Ecto neural progenitor cell (in vitro differentiated cells): ENCODE measurements at regions not wholly inside any gene's neighbourhood (a gene's known extent, or its start where the extent isn't known, plus 50 kb on each side); places are given as distances from the start of the nearest gene placed in this dataset.

Experiments used
- DNase-seq: peaks from one replicate; pipeline ENCODE4 v3.0.0-alpha.2; 2018; ENCODE audit warnings: low spot score

GRCh38 chr3:124407260-124407659, 323.0 kb upstream of the UMPS start:
- DNase-seq, result no peak

DNA sequence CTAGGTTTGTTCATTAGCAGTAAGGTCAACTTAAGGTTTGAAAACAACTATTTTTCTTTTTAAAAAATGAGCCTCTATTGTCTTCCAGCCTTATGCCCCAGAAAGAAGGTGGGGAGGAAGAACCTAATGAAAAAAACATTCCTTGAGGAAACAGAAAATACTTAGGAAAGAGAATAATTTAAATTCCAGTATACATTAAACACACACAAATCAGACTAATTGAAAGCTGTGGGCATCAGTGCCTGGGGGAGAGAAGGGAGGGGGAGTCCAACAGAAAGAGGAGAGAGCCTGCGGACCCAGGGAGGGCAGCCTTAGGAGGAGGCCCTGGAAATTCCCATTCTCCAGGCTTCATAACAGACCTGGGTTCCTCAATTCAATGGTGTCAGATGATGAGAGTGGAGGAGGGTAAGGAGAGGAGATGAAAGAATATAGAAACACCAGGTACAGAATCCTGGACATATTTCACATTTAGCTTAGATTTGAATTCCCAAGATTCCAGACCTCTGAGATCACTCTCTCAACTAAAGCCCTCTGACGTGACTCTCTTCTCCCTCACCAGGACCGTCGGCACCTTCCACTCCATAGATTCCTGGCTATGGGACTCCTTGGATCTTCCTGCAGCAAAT, 320.5 kb upstream of the UMPS start:
- no peak for DNase-seq

DNA sequence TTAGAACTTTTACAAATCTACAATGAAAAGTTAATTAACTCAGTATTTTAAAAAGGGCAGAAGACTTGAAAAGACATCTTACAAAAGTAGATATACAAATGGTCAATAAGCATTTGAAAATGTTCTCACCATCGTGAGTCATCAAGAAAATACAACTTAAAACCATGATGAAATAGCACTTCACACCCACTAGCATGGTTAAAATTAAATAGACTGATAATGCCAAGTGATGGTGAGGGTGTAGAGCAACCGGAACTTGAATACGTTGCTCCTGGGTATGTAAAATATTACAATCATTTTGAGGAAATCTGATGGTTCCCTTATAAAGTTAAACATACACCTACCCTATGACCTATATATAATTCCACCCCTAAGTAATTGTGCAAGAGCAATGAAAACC, 319.8 kb upstream of the UMPS start:
- no peak for DNase-seq

GRCh38 chr3:124411728-124412127, 318.5 kb upstream of the UMPS start:
- DNase-seq, result no peak

DNA sequence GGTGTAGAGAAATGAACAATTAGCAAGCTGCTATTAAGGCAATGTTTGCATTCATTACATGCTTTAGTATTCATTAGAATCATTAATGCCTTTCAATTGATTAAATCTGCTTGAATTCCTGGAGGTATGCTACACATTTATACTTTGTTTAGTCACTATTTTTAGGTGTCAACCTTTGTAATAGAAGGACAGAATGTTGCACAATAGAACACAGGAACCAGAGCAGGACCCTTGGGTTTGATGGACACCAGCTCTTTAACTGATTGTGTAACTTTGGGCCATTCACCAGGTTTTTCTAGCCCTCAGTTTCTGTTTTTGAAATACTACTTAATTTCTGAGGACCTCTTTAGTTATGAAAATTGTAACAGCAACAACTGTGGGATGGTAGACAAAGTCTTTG, 317.6 kb upstream of the UMPS start:
- DNase-seq, result no peak

GRCh38 chr3:124413393-124413792, 316.9 kb upstream of the UMPS start:
- no peak for DNase-seq

GRCh38 chr3:124413989-124414598, 316.2 kb upstream of the UMPS start:
- no peak for DNase-seq

GRCh38 chr3:124415446-124415960, 314.7 kb upstream of the UMPS start:
- no peak for DNase-seq

GRCh38 chr3:124419303-124419702, 310.9 kb upstream of the UMPS start:
- DNase-seq, result no peak

GRCh38 chr3:124420392-124420791, 309.9 kb upstream of the UMPS start:
- DNase-seq, result no peak

GRCh38 chr3:124422805-124423204, 307.4 kb upstream of the UMPS start:
- DNase-seq, result no peak

GRCh38 chr3:124424396-124424795, 305.9 kb upstream of the UMPS start:
- DNase-seq, result no peak

DNA sequence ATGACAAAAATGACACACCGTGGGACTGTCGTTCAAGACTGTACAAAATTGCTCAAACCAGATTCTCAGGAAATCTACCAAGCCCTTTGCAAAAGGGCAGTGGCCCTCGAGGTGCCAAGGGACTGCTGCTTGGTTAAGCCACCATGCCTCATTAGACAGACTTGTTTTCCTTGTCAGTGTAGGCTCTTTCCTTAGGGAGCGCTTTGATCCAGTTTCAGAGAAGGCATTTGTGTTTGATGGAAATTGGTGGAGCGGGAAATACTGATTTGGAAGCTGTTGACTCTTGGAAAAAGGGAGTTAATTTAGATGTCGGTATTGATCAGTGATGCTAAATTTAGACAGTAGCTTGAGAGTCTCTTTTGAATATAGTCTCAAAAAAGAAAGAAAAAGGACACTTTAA, 304.3 kb upstream of the UMPS start:
- no peak for DNase-seq

DNA sequence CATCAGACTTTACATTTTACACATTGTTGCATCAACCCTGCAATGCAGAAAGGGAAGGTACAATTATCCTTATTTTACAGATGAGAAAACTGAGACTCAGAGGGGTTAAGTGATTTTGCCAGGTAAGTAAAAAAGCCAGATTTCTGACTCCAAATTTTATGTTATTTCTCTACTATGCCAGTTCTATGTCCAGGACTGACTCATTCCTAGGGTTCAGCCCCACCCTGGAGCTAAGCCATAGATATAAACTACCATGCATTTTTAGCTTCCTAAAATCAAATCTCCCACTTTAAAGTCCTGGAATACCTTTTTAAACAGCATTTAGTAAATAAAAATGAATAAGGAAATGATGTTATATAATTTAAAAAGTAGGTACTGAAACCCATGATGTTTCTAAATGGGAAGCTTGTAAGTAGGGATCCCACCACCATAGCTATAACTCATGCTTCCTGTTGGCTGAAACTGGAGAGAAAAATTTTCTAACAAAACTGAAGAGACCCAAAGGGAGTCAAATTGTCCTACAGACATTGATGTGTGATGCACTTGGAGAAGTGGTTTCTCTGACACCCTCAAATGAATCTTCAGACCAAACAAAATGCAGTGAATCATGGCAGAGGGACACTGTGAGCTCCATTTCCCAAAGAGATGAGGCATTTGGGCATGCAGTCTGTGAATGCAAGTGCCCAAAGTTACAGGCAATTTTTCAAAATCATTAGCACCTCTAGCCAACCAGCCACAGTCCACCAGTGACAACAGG, 301.7 kb upstream of the UMPS start:
- DNase-seq, result no peak

- DNase-seq, result no peak
These were observed 301.0 kb upstream of the UMPS start for GRCh38 chr3:124429129-124429815.

GRCh38 chr3:124431331-124431994, 298.8 kb upstream of the UMPS start:
- no peak for DNase-seq

DNA sequence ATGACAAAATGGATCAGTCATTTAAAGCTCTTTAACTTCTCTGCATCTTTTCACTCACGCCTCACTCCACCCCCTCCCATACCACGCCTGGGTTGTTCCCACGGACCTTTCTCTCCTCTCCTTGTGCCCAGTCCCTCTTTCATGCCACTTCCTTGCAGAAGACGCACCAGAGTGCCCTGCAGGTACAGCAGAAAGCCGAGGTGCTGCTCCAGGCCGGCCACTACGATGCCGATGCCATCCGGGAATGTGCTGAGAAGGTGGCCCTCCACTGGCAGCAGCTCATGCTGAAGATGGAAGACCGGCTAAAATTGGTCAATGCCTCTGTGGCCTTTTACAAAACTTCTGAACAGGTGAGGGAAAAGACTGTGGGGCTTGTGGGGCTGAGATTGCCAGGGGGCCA, 296.1 kb upstream of the UMPS start:
- no peak for DNase-seq

GRCh38 chr3:124435467-124435866, 294.8 kb upstream of the UMPS start:
- DNase-seq, result no peak

DNA sequence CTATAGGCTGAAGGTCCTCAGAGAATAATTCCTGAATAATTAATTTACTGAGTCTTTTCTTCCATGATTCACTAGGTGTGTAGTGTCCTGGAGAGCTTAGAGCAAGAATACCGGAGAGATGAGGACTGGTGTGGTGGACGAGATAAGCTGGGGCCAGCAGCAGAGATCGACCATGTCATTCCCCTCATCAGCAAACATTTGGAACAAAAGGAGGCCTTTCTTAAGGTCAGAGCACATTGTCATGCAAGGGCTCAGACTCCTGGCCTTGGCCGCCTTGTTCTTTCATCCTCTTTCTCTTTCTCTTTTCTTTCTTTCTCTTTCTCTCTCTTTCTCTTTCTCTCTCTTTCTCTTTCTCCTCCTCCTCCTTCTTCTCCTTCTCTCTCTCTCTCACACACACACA, 291.4 kb upstream of the UMPS start:
- no peak for DNase-seq

GRCh38 chr3:124439603-124440002, 290.6 kb upstream of the UMPS start:
- DNase-seq, result no peak

GRCh38 chr3:124441766-124442165, 288.5 kb upstream of the UMPS start:
- DNase-seq, result no peak

GRCh38 chr3:124442463-124442862, 287.8 kb upstream of the UMPS start:
- DNase-seq, result no peak
